MM.1S (cell line): ENCODE measurements at regions not wholly inside any gene's neighbourhood (a gene's known extent, or its start where the extent isn't known, plus 50 kb on each side); places are given as distances from the start of the nearest gene placed in this dataset.

Experiments used
- DNase-seq: peaks from one replicate; pipeline ENCODE4 v3.0.0-alpha.2; 2015
- H2AFZ ChIP-seq: fragments of 300-600 bp; sonication (generic); 2 replicates; pipeline ENCODE4 v1.6.0; 2016; ENCODE audit warnings: antibody characterized with exemption, low read length
- H3F3A ChIP-seq: fragments of 300-600 bp; sonication (generic); 2 replicates; pipeline ENCODE4 v1.6.1; 2016; ENCODE audit warnings: mild to moderate bottlenecking, antibody characterized with exemption, low read length, moderate library complexity, mixed read lengths; ENCODE audit not compliant: insufficient read depth
- H3K27ac ChIP-seq: fragments of 300-600 bp; sonication (generic); 2 replicates; pipeline ENCODE4 v1.5.1; 2016; ENCODE audit warnings: mild to moderate bottlenecking, low read length
- H3K27me3 ChIP-seq: fragments of 300-600 bp; sonication (generic); replicated peaks from 2 replicates; pipeline ENCODE4 v1.6.0; 2016; ENCODE audit warnings: low read length; ENCODE audit not compliant: insufficient read depth
- H3K36me3 ChIP-seq: fragments of 300-600 bp; sonication (generic); replicated peaks from 2 replicates; pipeline ENCODE4 v1.6.1; 2016; ENCODE audit warnings: mild to moderate bottlenecking, low read length, mixed read lengths; ENCODE audit not compliant: insufficient read depth
- H3K4me1 ChIP-seq: fragments of 300-600 bp; sonication (generic); 2 replicates; pipeline ENCODE4 v1.6.1; 2016; ENCODE audit warnings: low read length, mixed read lengths
- H3K4me2 ChIP-seq: fragments of 300-600 bp; sonication (generic); 2 replicates; pipeline ENCODE4 v1.6.0; 2016; ENCODE audit warnings: low read depth, low read length
- H3K4me3 ChIP-seq: fragments of 300-600 bp; sonication (generic); 2 replicates; pipeline ENCODE4 v1.5.1; 2016; ENCODE audit warnings: low read length, mixed read lengths
- H3K79me2 ChIP-seq: fragments of 300-600 bp; sonication (generic); 2 replicates; pipeline ENCODE4 v1.6.1; 2016; ENCODE audit warnings: mixed run types, low read length, mixed read lengths
- H3K9ac ChIP-seq: fragments of 300-600 bp; sonication (generic); 2 replicates; pipeline ENCODE4 v1.6.1; 2016; ENCODE audit warnings: low read length, mixed read lengths
- H3K9me2 ChIP-seq: fragments of 300-600 bp; sonication (generic); replicated peaks from 2 replicates; pipeline ENCODE4 v1.6.1; 2016; ENCODE audit warnings: mild to moderate bottlenecking, low read length, mixed read lengths; ENCODE audit not compliant: insufficient read depth
- H3K9me3 ChIP-seq: fragments of 300-600 bp; sonication (generic); replicated peaks from 2 replicates; pipeline ENCODE4 v1.6.1; 2016; ENCODE audit warnings: mild to moderate bottlenecking, low read length, mixed read lengths; ENCODE audit not compliant: insufficient read depth
- H4K20me1 ChIP-seq: fragments of 300-600 bp; sonication (generic); 2 replicates; pipeline ENCODE4 v1.6.1; 2016; ENCODE audit warnings: mild to moderate bottlenecking, low read length, moderate library complexity, mixed read lengths; ENCODE audit not compliant: insufficient read depth
- EZH2 ChIP-seq: fragments of 300-600 bp; sonication (generic); optimal IDR thresholded peaks from 2 replicates; pipeline ENCODE3; 2017; ENCODE audit warnings: low read depth, mild to moderate bottlenecking, antibody characterized with exemption, low read length, mixed read lengths
- EZH2phosphoT487 ChIP-seq: fragments of 300-600 bp; sonication (generic); IDR thresholded peaks from 2 replicates; pipeline ENCODE4 v1.6.1; 2018; ENCODE audit warnings: antibody characterized with exemption, low read length
- TF ChIP-seq, protein P1 (sequence below): fragments of 300-600 bp; sonication (generic); IDR thresholded peaks from 2 replicates; pipeline ENCODE4 v1.5.1; 2016; ENCODE audit warnings: antibody characterized with exemption, low read length, mixed read lengths

DNA sequence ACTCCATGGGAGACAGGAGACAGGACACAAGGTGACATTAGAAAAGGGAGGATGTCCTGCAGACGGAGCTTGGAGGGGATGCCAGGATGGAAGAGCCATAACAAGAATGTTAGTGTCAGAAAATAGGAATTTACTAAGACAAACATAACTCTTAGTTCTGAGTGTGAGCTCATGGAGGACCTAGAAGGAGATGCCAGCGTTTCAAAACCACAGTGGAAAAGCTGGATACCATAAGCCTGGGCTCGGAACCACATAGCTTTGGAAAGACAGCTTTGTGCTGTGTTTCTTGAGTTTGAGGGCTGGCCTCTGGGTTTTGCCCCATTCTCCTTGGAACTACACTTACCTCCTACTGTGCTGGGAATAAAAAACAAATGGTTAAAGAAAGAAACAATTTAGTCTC is 128.4 kb downstream of the S1PR1 start:
- H3K4me3 ChIP-seq, result no peak overlapping the region
- H3K9ac ChIP-seq, result no peak overlapping the region
- H3K9me2 ChIP-seq, result no peaks in the 10 kb centered on the region
- H3K27me3 ChIP-seq, result no peaks in the 10 kb centered on the region
- H3K27ac ChIP-seq, result no peak overlapping the region
- no peak overlapping the region for H3K4me2 ChIP-seq
- H3K79me2 ChIP-seq, result no peaks in the 10 kb centered on the region
- H3F3A ChIP-seq, result no peaks in the 10 kb centered on the region
- H4K20me1 ChIP-seq, result no peaks in the 10 kb centered on the region
- DNase-seq, result no peak
- no peaks in the 10 kb centered on the region for H3K4me1 ChIP-seq
- no peaks in the 10 kb centered on the region for H3K36me3 ChIP-seq
- TF ChIP-seq EZH2phosphoT487 (no peak), EZH2 (no peak)
- TF ChIP-seq, protein P1, sequence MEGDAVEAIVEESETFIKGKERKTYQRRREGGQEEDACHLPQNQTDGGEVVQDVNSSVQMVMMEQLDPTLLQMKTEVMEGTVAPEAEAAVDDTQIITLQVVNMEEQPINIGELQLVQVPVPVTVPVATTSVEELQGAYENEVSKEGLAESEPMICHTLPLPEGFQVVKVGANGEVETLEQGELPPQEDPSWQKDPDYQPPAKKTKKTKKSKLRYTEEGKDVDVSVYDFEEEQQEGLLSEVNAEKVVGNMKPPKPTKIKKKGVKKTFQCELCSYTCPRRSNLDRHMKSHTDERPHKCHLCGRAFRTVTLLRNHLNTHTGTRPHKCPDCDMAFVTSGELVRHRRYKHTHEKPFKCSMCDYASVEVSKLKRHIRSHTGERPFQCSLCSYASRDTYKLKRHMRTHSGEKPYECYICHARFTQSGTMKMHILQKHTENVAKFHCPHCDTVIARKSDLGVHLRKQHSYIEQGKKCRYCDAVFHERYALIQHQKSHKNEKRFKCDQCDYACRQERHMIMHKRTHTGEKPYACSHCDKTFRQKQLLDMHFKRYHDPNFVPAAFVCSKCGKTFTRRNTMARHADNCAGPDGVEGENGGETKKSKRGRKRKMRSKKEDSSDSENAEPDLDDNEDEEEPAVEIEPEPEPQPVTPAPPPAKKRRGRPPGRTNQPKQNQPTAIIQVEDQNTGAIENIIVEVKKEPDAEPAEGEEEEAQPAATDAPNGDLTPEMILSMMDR, result no peak
- no peaks in the 10 kb centered on the region for H3K9me3 ChIP-seq
- H2AFZ ChIP-seq, result no peak overlapping the region

DNA sequence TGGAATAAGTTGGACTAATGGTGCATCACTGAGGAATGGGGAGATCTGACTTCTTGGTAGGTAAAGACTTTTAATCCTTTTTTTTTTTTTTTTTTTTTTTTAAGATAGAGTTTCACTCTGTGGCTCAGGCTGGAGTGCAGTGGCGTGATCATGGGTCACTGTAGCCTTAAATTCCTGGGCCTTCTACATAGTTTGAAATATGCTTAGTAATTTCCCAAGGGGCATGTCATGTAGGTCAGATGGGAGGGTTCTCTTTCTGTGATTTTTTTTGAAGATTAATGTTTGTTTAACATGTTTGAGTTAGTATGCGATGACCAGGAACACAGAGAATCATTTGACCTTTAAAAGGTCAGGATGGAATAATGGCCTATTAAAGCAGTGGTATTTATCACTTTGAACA is 129.1 kb downstream of the S1PR1 start:
- Histone ChIP-seq H3F3A (no peaks in the 10 kb centered on the region), H3K9ac (no peak overlapping the region), H3K79me2 (no peaks in the 10 kb centered on the region), H4K20me1 (no peaks in the 10 kb centered on the region), H3K9me2 (no peaks in the 10 kb centered on the region), H3K27ac (no peak overlapping the region), H2AFZ (no peak overlapping the region), H3K36me3 (no peaks in the 10 kb centered on the region), H3K4me2 (no peak overlapping the region), H3K9me3 (no peaks in the 10 kb centered on the region), H3K4me1 (no peaks in the 10 kb centered on the region), H3K4me3 (no peak overlapping the region), H3K27me3 (no peaks in the 10 kb centered on the region)
- no peak for DNase-seq
- TF ChIP-seq EZH2 (no peak), EZH2phosphoT487 (no peak)
- TF ChIP-seq, protein P1, result no peak

DNA sequence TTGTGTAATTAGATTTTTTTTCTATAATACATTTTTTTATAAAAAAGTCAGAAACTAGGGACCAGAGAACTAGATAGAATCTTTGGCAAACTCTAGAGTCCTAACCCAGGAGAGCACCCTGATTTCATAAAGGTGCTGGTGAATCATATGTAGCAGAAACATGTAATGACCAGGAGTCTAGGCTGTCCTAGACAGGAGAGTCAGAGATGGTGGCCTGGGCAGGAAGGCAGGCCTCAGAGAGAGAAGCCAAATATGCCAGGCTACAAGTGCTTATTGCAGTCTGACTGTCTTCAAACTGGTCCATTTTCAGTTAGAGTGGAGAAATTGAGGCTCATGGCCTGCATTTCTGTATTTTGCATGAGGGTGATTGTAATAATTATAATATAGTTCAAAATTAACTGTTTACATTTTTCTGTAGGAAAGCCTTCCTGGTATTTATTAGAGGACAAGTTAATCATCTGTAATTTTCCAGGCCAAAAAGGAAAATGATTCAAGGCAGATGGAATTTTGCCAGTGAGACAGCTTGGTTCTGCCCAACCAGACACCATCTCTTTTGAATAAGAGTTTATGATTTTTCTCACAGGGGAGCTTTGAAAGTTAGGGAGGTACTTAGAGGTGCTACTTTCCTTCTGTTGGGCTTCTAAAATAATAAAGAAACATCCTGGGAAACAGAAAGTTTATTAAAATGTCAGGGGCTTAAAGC is 129.8 kb downstream of the S1PR1 start:
- Histone ChIP-seq H3K4me1 (no peaks in the 10 kb centered on the region), H3K4me3 (no peak overlapping the region), H3K4me2 (no peak overlapping the region), H3K79me2 (no peaks in the 10 kb centered on the region), H3K9me2 (no peaks in the 10 kb centered on the region), H3K9me3 (no peaks in the 10 kb centered on the region), H2AFZ (no peak overlapping the region), H3K27me3 (no peaks in the 10 kb centered on the region), H3K9ac (no peak overlapping the region), H3K27ac (no peak overlapping the region), H3F3A (no peaks in the 10 kb centered on the region), H3K36me3 (no peaks in the 10 kb centered on the region), H4K20me1 (no peaks in the 10 kb centered on the region)
- TF ChIP-seq, protein P1, result no peak
- no peak for TF ChIP-seq EZH2
- no peak for TF ChIP-seq EZH2phosphoT487
- no peak for DNase-seq
